CD4-positive, alpha-beta T cell (primary cell): ENCODE measurements at regions not wholly inside any gene's neighbourhood (a gene's known extent, or its start where the extent isn't known, plus 50 kb on each side); places are given as distances from the start of the nearest gene placed in this dataset.
"Not testable (repeated sequence)": the region's sequence is repeated elsewhere in the genome, so short reads cannot be mapped to it uniquely, and the experiment has no call there.

Experiments
- ATAC-seq: fragments of 200-7000 bp; cut with Tn5 transposase; one replicate; pipeline ENCODE4 v1.10.0; 2022; ENCODE audit warnings: mild to moderate bottlenecking; ENCODE audit not compliant: poor library complexity
- CTCF ChIA-PET: fragments of 350-600 bp; sonication (Branson Sonifier 250); formaldehyde crosslinking; loops from one replicate; lab custom pipeline; 2021; ENCODE audit warnings: antibody characterized with exemption, inconsistent platforms; lab: Charles Lee
- POLR2A ChIA-PET: fragments of 350-600 bp; sonication (Branson Sonifier 250); formaldehyde crosslinking; loops from one replicate; lab custom pipeline; 2021; ENCODE audit warnings: antibody characterized with exemption, inconsistent platforms; lab: Charles Lee
- DNase-seq, 14 experiments: peaks; one replicate each; pipeline ENCODE4 v3.0.0-alpha.2; 2013 to 2020; ENCODE audit warnings: mixed read lengths in 2 of 14
- H3K27ac ChIP-seq, 2 donors: one replicate each; pipeline versions ENCODE4 v1.5.1 to v1.7.0; 2013; ENCODE audit warnings: low read length in 2 of 2, low read depth in 1 of 2, mild to moderate bottlenecking in 1 of 2
- H3K27me3 ChIP-seq, 2 experiments: 1 replicate in 1 of 2; 2 replicates in 1 of 2; pipeline versions ENCODE4 v1.6.1 to v1.7.0; 2013; ENCODE audit warnings: low read length in 2 of 2, control low read depth in 1 of 2, mild to moderate bottlenecking in 1 of 2, moderate library complexity in 1 of 2; ENCODE audit not compliant: insufficient read depth in 2 of 2, control insufficient read depth in 1 of 2
- H3K36me3 ChIP-seq: one replicate; pipeline ENCODE4 v1.6.1; 2013; ENCODE audit warnings: low read length, control low read depth; ENCODE audit not compliant: insufficient read depth
- H3K4me1 ChIP-seq: one replicate; pipeline ENCODE4 v1.6.1; 2013; ENCODE audit warnings: low read length, control low read depth; ENCODE audit not compliant: insufficient read depth
- H3K4me3 ChIP-seq: one replicate; pipeline ENCODE4 v1.5.1; 2013; ENCODE audit warnings: mild to moderate bottlenecking, low read length, moderate library complexity
- H3K9me3 ChIP-seq, 2 experiments: 1 replicate in 1 of 2; 2 replicates in 1 of 2; pipeline versions ENCODE4 v1.6.1 to v1.7.0; 2013; ENCODE audit warnings: low read length in 2 of 2, mild to moderate bottlenecking in 2 of 2, control low read depth in 1 of 2, moderate library complexity in 1 of 2; ENCODE audit not compliant: control insufficient read depth in 1 of 2, insufficient read depth in 1 of 2
- H3K27ac Mint-ChIP-seq: one replicate; pipeline ENCODE4 v1.8.0; 2020; ENCODE audit warnings: mixed read lengths
- H3K27me3 Mint-ChIP-seq: one replicate; pipeline ENCODE4 v1.8.0; 2021; ENCODE audit warnings: mixed read lengths
- H3K36me3 Mint-ChIP-seq: one replicate; pipeline ENCODE4 v1.8.0; 2021; ENCODE audit warnings: low read depth, mixed read lengths
- H3K4me1 Mint-ChIP-seq: one replicate; pipeline ENCODE4 v1.8.0; 2021; ENCODE audit warnings: low read depth, mixed read lengths
- H3K4me3 Mint-ChIP-seq: one replicate; pipeline ENCODE4 v1.8.0; 2020; ENCODE audit warnings: mild to moderate bottlenecking, mixed read lengths
- H3K9me3 Mint-ChIP-seq: one replicate; pipeline ENCODE4 v1.8.0; 2020; ENCODE audit warnings: mixed read lengths
- intact Hi-C, 2 experiments: fragments of 100-400 bp; cut with DNase I in 1 of 2; cut with micrococcal nuclease in 1 of 2; formaldehyde crosslinking; loops; one replicate each; pipeline versions ENCODE4 v1.15.1 to v1.9.0; 2023 to 2025; cut with DNase I, micrococcal nuclease
- TF ChIP-seq, protein P1 (sequence below): fragments of 200-600 bp; IDR thresholded peaks from one replicate; pipeline ENCODE4 v1.8.0; 2022; ENCODE audit warnings: antibody characterized with exemption, mild to moderate bottlenecking

DNA sequence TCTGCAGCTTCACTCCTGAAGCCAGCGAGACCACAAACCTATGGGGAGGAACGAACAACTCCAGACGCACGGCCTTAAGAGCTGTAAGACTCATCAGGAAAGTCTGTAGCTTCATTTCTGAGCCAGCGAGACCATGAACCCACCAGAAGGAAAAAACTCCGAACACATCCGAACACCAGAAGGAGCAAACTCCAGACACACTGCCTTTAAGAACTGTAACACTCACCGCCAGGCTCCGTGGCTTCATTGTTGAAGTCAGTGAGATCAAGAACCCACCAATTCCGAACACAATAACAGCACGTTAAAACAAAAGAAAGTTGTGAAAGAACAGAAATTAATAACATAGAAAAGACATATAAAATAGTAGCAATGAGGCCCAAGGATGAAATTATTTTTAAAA lies 300.5 kb upstream of the MDFIC2 start:
- Histone ChIP-seq H3K36me3 (no peaks in the 10 kb centered on the region), H3K27ac (no peak overlapping the region), H3K4me1 (no peaks in the 10 kb centered on the region), H3K9me3 (peaks cover 0 to 8% of the 10 kb centered on the region in 2 experiments), H3K27me3 (no peaks in the 10 kb centered on the region), H3K4me3 (no peak overlapping the region)
- H3K36me3 Mint-ChIP-seq: no peaks in the 10 kb centered on the region
- H3K27me3 Mint-ChIP-seq: peaks cover 11% of the 10 kb centered on the region
- ChIA-PET POLR2A (no interaction called here), CTCF (no interaction called here)
- no peaks in the 10 kb centered on the region for H3K9me3 Mint-ChIP-seq
- no peak overlapping the region for H3K27ac Mint-ChIP-seq
- intact Hi-C loops: no loop called here
- no peak for DNase-seq
- ATAC-seq: no peak
- no peaks in the 10 kb centered on the region for H3K4me1 Mint-ChIP-seq
- TF ChIP-seq, protein P1, sequence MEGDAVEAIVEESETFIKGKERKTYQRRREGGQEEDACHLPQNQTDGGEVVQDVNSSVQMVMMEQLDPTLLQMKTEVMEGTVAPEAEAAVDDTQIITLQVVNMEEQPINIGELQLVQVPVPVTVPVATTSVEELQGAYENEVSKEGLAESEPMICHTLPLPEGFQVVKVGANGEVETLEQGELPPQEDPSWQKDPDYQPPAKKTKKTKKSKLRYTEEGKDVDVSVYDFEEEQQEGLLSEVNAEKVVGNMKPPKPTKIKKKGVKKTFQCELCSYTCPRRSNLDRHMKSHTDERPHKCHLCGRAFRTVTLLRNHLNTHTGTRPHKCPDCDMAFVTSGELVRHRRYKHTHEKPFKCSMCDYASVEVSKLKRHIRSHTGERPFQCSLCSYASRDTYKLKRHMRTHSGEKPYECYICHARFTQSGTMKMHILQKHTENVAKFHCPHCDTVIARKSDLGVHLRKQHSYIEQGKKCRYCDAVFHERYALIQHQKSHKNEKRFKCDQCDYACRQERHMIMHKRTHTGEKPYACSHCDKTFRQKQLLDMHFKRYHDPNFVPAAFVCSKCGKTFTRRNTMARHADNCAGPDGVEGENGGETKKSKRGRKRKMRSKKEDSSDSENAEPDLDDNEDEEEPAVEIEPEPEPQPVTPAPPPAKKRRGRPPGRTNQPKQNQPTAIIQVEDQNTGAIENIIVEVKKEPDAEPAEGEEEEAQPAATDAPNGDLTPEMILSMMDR: no peak
- no peak overlapping the region for H3K4me3 Mint-ChIP-seq

DNA sequence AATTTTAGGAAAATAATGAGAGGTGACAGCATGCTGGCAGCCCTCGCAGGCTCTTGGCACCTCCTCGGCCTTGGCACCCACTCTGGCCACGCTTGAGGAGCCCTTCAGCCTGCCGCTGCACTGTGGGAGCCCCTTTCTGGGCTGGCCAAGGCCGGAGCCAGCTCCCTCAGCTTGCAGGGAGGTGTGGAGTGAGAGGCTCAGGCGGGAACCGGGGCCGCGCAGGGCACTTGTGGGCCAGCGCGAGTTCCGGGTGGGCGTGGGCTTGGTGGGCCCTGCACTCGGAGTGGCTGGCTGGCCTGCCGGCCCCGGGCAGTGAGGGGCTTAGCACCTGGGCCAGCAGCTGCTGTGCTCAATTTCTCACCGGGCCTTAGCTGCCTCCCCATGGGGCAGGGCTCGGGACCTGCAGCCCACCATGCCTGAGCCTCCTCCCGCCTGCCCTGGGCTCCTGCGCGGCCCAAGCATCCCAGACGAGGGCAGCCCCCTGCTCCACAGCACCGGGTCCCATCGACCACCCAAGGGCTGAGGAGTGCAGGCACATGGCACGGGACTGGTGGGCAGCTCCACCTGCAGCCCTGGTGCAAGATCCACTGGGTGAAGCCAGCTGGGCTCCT lies 299.3 kb upstream of the MDFIC2 start:
- POLR2A ChIA-PET, H3K4me3 ChIP-seq, ATAC-seq, H3K9me3 Mint-ChIP-seq, H3K4me1 Mint-ChIP-seq, H3K4me3 Mint-ChIP-seq, H3K36me3 ChIP-seq, H3K9me3 ChIP-seq, H3K36me3 Mint-ChIP-seq, H3K27me3 ChIP-seq, intact Hi-C loops, DNase-seq, H3K27ac ChIP-seq, H3K27ac Mint-ChIP-seq, H3K4me1 ChIP-seq: not testable (repeated sequence)
- CTCF ChIA-PET: interaction anchor here (0.6 kb wide), 1 partner anchor 1957 kb away, joined by 3 read pairs; no protein-coding TSS in a partner anchor
- H3K27me3 Mint-ChIP-seq: peaks cover 17% of the 10 kb centered on the region

- TF ChIP-seq, protein P1: no peak
- Mint-ChIP-seq H3K4me1 (no peaks in the 10 kb centered on the region), H3K4me3 (no peak overlapping the region), H3K9me3 (no peaks in the 10 kb centered on the region), H3K27me3 (peaks cover 12% of the 10 kb centered on the region), H3K27ac (no peak overlapping the region), H3K36me3 (no peaks in the 10 kb centered on the region)
- ChIA-PET CTCF (no interaction called here), POLR2A (no interaction called here)
- DNase-seq (no peak), ATAC-seq (no peak)
- intact Hi-C loops: no loop called here
- Histone ChIP-seq H3K4me3 (no peak overlapping the region), H3K27ac (no peak overlapping the region), H3K9me3 (peaks cover 0 to 8% of the 10 kb centered on the region in 2 experiments), H3K36me3 (no peaks in the 10 kb centered on the region), H3K27me3 (peaks cover 0 to 3% of the 10 kb centered on the region in 2 experiments), H3K4me1 (no peaks in the 10 kb centered on the region)
Measured at GRCh38 chr3:70608434-70608833, 296.0 kb upstream of the MDFIC2 start.

DNA sequence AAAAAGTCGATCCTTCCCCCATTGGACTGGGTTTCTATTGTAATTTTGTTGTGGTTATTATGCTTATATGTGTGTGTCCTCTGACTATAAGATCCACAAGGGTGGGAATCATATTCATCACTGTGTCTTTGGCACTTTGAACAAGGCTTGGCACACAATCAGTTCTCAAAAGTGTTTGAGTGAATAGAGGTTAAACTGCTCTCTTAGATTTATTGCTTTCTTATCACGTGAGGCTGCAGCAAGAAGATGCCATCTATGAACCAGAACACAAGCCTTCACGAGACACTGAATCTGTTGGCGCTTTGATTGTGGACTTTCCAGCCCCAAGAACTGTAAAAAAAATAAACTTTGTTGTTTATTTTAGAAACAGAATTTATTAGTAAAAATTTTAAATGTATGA lies 295.0 kb upstream of the MDFIC2 start:
- H3K36me3 Mint-ChIP-seq: no peaks in the 10 kb centered on the region
- TF ChIP-seq, protein P1: no peak
- H3K27me3 Mint-ChIP-seq: peaks cover 12% of the 10 kb centered on the region
- Histone ChIP-seq H3K9me3 (peaks cover 0 to 8% of the 10 kb centered on the region in 2 experiments), H3K4me1 (no peaks in the 10 kb centered on the region), H3K4me3 (no peak overlapping the region), H3K36me3 (no peaks in the 10 kb centered on the region), H3K27me3 (peaks cover 0 to 3% of the 10 kb centered on the region in 2 experiments), H3K27ac (no peak overlapping the region)
- ATAC-seq: no peak
- CTCF ChIA-PET: no interaction called here
- no peaks in the 10 kb centered on the region for H3K4me1 Mint-ChIP-seq
- no peak overlapping the region for H3K27ac Mint-ChIP-seq
- intact Hi-C loops: no loop called here
- H3K4me3 Mint-ChIP-seq: no peak overlapping the region
- no peak for DNase-seq
- no peaks in the 10 kb centered on the region for H3K9me3 Mint-ChIP-seq
- POLR2A ChIA-PET: no interaction called here
